Activated naive CD4-positive, alpha-beta T cell (primary cell): ENCODE measurements at regions not wholly inside any gene's neighbourhood (a gene's known extent, or its start where the extent isn't known, plus 50 kb on each side); places are given as distances from the start of the nearest gene placed in this dataset.
"Not testable (repeated sequence)": the region's sequence is repeated elsewhere in the genome, so short reads cannot be mapped to it uniquely, and the experiment has no call there.

Experiments used
- DNase-seq, 4 experiments: peaks; one replicate each; lab custom pipeline; 2025; lab: John Stamatoyannopoulos, UW

DNA sequence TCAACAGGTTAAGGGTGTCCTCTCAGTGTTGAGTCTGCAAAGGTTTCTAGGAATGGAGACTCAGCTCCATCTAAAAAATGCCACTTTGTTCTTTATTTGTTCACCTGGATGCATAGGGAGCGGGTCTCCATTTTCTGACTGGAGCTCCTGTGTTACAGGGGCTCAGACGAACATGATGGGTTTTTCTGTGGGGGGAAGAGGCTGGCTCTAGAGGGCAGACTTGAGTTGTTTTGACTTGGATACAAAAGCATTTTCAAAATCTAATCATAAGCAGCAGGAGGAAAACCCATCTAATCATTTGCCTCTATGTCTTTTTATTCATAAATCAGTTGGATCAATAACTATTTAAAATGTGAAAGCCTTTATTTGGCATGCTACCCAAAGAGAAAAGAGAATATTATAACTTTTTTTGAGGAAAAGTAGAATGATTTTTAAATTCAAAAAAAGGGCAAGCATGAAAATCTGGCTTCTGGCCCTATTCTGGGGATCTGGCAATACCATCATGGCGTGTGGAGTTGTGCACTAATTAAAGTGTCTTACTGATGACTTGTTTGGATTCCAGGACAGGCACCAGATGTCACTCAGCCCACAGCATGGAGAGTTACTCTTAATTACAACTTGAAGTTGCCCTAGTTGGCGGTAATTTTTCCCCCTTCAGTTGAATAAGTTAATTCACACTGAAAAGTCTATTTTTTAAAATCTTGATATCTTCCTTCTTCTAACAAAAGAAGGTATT lies 594.9 kb downstream of the REEP3 start:
- DNase-seq, result no peak

DNA sequence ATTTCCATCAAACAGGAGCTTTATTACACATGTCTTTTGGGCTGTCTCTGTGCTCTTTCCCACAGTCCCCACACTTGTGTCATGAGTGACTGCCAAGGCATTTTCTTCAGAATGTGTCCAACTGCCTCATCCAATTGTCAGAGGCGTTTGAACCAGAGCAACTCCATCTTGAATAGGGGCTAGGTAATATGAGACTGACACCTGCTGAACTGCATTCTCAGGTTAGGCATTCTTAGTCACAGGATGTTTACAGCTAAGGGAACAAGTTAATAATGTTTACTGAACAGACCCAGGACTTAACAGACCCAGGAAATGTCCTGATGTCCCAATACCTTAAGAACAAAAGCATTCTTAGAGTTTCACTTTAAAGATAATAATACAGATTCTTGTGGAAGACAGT lies 595.5 kb downstream of the REEP3 start:
- no peak for DNase-seq

DNA sequence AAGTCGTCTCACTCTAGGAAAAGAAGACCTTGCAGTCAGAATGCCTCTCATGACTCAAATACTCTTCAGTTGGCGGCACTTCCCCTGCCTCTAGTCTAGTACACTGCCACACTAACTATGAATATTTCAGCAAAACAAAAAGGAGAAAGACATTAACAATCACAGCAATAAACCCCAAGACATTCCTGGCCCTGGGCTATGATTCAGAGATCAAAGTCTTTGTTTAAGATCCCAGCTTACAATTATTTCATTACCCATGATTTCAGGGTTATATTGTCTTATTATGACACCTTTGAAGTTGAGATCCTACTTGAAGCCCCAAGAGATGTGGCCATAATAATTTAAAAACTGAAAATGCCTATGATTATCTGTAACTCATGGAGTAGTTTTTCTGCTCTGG lies 597.5 kb downstream of the REEP3 start:
- no peak for DNase-seq

DNA sequence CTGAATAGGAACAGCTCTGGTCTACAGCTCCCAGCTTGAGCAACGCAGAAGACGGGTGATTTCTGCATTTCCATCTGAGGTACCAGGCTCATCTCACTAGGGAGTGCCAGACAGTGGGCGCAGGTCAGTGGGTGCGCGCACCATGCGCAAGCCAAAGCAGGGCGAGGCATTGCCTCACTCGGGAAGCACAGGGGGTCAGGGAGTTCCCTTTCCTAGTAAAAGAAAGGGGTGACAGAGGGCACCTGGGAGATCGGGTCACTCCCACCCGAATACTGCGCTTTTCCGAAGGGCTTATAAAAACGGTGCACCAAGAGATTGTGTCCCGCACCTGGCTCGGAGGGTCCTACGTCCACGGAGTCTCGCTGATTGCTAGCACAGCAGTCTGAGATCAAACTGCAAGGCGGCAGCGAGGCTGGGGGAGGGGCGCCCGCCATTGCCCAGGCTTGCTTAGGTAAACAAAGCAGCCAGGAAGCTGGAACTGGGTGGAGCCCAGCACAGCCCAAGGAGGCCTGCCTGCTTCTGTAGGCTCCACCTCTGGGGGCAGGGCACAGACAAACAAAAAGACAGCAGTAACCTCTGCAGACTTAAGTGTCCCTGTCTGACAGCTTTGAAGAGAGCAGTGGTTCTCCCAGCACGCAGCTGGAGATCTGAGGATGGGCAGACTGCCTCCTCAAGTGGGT lies 599.2 kb downstream of the REEP3 start:
- not testable (repeated sequence) for DNase-seq

DNA sequence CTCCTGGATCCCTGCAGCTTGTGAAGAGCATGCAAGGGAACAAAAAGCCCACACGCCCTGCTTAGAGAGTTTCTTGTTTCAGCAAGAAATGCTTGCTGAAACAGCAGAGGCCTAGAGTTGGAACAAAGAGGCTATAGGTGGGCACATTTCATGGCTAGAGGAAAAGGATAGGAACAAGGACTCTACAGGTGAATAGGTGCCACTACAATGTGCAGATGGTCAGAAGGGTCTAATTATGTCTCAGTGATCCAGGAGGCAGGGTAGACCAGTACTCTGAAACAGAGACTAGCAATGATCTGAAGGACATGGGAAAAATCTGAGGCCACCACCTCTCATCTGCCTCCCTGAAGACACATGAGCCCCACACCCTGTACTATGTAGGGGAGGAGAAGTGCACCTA lies 609.0 kb downstream of the REEP3 start:
- DNase-seq, result no peak

DNA sequence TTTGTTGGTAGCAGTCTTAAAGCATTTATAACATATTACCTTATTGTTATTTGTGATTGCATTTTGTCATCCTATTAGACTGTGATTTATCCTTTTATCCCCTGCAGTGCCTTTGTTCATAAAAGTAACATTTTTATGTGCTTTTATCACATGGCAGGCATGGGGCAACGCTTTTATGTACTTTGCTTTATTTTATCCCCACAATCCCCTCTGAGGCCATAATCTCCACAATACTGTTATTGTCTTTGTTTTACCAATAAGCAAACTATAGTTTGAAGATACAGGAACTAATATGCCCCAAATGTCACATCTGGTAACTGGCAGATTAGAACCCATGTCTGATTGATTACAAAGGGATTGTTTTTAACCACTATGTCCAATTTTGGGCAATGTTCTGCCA lies 613.5 kb downstream of the REEP3 start:
- no peak for DNase-seq

DNA sequence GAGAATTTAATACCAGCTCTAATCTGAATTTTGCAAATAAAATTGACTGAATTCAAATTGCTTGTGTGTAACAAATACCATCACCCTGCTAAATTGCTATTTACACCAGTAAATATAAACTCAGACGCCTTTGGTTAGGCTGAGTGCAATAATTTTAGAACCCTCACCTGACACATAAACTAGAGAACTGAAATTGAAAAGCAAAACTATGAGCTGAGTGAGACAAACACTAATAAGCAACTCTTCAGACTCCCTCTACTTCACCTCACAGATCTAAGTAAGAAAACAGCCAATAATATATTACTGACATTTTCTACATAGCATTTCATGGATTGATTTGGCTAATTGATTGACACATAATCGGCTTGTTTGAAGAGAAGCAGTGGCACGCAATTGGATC lies 621.2 kb downstream of the REEP3 start:
- no peak for DNase-seq

DNA sequence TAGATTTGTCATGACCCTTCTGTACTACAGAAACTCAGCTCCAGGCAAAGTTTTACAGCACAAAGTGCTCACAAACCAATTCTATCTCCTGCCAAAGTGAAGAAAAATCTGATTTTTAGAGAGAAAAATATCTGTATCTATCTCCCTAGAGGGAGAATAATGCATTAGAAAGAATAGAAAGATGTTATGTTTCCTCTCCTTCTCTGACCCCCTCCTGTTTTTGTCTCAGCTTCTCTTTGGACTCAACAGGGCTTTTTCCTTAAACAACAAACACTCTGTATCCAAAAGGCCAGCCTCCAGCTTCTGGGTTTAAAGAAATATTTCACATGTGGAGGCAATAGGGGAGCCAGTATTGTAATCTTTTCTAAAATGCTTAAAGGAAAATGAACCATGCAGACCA lies 627.4 kb downstream of the REEP3 start:
- no peak for DNase-seq

DNA sequence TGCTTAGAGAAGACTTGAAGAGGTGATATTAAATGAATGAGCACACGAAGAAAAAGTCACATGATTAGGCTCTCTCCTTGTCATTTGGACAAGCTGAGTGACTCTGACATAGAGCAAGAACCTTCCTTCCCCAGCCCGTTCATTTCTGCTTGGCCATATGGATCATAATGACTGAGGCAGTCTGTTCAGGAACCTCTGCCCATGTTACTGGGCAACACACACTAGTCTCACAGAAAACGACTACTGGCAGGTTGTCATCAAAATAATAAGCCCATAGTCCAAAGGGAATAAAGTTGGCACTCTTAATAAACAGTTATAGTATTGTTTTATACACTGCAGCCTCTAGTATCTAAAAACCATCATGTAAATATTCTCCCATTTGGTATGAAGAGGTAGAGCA lies 635.0 kb downstream of the REEP3 start:
- no peak for DNase-seq

DNA sequence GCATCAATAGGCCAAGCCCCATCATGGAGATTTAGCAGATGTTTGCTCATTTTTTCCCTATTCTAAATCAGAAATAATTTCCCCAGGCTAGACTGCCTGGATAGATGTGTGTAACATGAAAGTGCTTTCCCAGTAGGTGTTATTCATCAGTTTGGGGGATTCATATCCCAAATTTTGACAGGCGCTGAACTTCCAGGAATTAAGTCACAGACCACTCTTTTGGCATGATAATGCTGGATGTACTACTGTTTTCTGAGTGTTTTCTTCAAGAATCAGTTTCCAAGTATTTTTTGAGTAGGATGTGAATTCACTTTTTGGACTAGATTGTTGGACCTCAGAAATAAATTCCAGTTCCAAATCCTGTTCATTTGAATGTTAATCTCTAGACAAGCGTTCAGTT lies 637.4 kb downstream of the REEP3 start:
- DNase-seq, result no peak

DNA sequence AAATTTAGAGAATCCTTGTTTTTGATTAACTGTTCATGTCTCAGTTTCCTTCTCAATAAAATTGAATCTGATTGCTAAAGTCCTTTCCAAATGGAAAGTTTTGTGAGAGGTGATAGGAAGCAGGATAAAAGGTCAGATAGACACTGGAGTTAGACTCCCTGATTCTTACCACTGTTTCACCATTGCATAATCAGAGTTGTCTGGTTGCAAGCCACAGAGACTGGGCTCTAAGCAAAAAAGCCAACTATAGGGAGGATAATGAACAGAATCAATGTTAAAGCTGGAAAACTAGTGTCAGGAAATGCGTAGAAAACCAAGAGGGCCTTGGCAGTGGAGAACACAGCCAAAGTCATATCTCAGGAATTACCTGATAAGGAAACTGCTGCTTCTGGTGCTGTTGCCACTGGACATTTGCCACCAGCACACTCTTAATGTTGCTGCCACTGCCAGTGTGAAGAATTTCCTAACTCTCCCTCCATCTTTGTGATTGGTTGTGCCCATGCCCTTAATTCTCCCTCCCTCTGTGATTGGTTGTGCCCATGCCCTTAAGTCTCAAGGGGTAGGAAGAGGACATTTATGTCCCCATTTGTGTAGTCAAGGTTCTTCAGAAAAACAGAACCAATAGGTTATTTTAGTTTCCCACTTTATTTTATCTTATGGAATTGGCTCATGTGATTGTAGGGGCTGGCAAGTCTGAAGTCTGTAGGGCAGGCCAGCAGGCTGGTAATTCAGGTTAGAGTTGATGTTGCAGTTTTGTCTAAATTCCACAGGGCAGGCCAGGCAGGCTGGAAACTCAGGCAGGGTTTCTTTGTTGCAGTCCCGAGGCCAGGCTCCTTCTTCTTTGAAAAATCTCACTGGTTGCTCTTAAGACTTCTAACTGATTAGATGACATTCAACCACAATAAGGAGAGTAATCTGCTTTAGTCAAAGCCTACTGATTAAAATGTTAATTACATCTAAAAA lies 639.0 kb downstream of the REEP3 start:
- no peak for DNase-seq

DNA sequence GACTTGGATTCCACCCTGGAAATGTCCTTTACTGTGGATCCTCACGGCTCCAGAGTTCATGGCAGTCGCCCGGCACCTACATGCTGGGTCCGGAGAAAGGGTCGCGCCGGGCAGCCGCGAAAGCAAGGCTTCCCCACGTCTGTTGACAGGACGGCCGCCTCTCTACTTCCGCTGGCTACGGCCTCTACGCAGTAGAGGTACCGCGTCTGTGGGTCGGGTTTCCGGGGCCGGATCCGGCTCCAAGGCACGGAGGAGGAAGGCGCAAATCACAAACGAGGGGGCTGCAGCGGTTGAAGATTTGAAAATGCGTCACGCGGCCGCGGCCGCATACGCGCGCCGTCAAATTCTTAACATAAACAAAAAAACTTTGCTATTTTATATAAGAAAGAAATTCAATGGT lies 649.6 kb downstream of the REEP3 start:
- no peak for DNase-seq

DNA sequence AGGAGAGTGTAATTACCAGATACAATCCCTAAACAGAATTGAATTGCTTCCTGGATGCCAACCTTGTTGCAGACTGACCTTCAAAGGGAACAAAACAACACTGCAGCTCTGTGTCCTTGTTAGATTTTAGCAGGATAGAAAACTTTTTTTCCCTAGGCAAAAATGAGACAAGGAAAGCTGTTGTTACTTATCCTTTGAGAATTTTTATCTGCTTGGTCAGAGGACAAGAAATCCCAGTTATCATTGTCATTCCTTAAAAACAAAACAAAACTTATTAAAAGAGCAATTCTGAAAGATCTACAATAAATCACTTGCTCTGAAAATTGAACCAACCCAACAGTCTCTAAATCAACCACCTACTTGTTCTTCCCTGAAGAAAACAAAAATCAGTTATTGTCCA lies 652.6 kb downstream of the REEP3 start:
- no peak for DNase-seq

DNA sequence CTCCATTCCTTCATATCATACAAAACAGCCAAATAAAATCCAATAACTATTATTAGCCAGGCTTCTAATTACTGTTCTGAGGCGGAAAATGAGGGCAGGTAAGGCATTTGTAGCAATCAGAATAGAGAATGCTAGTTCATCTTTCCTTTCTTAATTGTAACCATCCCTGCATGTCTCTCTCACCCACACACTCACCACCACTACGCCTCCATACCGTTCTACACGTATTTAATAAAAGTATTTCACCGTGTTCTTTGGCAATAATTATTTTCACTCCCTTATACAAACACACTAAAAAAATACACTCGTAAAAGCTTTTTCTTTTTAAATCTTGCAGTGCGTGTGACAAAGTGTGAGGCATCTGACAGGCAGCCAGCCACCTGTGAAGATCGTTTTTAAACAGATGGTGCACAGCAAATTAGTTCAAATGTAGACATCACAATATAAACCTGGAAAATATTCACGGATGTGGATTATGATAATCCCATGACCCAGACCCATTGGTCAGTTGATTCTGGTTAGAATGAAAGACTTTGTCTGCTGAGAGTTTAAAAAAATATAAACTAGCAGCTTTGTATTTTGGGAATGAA lies 653.6 kb downstream of the REEP3 start:
- no peak for DNase-seq

DNA sequence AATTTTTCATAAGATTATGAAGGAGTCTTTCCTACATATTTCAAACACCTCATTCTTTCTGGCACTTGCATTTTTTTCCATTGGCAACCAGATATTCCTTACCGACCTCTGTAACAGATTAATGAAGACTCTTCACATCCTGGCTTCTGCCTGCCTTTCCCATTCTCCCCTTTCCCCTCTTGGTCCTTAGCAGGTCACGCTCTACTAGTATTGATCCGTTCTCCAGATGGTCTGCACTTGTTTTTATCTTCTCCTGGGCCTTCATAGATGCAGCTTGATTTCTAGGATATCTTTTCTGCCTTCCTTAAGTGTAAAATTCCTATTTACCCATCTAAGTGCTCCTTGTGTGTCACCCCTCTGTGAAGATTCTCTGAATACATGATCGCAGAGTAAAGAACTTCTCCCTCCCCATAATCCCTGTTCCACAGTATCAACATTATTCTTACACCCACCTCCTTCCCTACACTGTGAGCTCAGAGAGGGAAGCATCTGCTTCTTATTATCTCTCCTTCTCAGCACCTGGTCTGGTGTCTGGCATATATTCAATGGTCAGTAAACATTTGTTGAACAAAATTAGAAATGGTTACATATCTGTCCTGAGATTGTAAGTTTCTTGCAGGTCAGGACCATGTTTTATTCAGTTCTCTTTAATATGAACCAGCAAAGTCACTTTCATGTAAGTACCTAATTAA lies 654.2 kb downstream of the REEP3 start:
- DNase-seq, result no peak

DNA sequence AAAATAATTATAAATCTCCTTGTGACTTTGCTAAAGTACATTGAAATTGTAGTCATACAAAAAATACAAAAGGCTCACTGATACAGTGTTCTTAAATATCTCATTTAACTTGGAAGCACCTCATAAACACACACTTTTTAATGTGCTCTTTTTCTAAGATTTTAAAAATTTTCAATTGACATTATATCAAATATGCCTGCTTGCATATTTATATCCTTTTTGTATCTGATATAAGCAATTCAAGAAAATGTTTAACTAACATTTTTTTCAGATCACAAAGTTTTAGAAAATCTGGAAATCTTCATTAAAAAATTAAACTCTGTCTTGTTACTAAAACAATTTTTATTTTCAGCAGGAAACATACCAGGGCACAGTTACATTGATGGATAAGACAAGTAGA lies 661.5 kb downstream of the REEP3 start:
- no peak for DNase-seq

DNA sequence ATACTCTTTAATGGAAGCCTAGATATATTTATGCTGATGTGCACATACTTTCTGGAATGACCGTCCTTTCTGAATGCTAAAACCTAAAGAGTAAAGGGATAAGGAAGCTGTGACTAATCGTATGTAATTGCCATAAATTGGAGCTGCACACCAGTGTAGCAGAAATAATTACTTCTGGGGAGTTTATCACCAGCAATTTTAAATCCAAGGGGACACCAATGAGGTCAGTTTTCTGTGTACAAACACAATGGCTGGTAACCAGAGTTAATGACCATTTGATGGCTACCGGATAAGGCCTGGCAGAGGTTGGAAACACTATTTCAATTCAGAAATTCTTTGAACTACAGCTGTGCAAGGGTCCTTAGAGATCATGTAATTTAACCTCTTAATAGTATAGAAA lies 670.1 kb downstream of the REEP3 start:
- no peak for DNase-seq

DNA sequence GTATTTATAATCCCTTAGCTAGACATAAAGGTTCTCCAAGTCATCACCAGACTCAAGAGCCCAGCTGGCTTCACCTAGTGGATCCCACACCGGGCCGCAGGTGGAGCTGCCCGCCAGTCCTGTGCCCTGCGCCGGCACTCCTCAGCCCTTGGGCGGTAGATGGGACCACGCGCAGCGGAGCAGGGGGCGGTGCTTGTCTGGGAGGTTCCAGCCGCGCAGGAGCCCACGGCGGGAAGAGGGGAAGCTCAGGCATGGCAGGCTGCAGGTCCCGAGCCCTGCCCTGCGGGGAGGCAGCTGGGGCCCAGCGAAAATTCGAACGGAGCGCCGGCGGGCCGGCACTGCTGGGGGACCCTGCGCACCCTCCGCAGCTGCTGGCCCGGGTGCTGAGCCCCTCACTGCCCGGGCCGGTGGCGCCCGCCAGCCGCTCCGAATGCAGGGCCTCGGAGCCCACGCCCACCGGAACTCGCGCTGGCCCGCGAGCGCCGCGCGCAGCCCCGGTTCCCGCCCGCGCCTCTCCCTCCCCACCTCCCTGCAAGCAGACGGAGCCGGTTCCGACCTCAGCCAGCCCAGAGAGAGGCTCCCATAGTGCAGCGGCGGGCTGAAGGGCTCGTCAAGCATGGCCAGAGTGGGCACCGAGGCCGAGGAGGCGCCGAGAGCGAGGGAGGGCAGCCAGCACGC lies 675.6 kb downstream of the REEP3 start:
- no peak for DNase-seq

DNA sequence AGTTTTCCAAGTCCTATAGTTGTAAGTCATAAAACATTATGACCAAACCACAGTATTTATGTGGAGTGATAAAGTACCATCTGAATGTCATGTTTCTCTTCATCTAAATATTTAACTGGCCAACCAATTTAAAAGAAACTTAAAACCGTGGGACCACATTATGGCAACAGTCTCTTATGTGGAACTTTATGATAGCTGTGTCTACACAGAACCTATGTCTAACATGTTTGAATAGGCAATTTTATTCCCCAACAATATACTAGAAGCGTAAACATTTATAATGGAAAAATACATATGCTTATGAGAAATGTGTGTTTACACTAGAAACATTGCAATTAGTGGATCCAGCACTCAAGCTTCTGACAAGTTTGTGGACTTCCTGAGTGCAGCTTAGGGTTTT lies 680.7 kb downstream of the REEP3 start:
- no peak for DNase-seq

DNA sequence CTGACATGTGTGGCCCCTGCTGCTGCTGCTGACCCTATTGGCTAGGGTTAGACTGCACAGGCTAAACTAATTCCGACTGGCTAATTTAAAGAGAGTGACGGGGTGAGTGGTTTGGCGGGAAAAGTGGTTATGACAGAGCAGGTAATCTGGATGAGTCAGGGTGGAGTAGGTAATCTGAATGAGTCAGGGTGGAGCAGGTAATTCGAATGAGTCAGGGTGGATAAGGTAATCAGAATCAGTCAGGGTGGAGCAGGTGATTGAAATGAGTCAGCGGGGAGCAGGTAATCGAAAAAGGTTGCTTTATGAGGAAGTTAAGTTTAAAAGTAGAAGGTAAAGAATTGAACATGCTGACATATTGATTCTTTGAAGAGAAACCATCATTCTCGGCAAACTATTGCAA lies 683.3 kb downstream of the REEP3 start:
- not testable (repeated sequence) for DNase-seq

DNA sequence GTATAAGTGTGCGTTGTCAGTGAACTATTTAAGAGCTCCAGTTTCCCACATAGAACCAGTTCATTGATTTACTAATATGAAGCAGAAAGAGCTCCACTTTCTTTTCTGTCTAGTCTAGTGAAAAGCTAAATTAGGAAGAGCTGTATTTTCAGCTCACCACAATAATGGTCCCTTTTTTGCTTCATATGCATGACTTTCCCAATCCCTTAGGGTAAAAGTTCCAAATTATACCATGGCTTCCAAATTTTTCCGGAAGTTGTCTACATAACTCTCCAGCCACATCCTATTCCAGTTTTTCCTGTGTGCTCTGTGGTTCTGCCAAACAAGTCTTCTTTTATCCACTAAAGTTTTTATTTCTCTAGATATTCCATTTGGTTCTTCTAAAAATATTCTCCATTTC lies 685.2 kb downstream of the REEP3 start:
- DNase-seq, result no peak
